ENCODE measurements at regions not wholly inside any gene's neighbourhood (a gene's known extent, or its start where the extent isn't known, plus 50 kb on each side); places are given as distances from the start of the nearest gene placed in this dataset.
"Not testable (repeated sequence)": the region's sequence is repeated elsewhere in the genome, so short reads cannot be mapped to it uniquely, and the experiment has no call there.

DNA sequence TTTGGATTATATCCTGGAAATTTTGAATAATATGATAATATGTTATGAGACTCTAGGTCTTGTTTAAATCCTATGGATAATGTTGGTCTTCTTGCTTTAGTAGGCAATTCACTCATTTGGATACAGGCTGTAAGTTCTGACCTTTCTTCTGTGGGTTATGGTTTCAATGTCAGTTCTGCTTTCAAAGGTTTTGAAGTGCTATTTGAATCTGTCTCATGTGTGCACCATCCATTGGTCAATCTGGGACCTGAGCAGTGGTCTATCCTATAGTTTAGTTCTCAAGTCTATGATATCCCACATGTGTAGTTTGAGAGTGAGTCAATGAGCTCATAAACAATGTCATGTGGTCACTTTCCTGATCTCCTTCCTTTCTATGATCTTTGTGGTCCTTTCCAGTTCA is 94.4 kb downstream of the RMI1 start:
- ChIA-PET POLR2A (ENCODE audit: low non-redundant PET) (no interaction called here), CTCF (no interaction called here)
- BruUV-seq (replicated peaks): no TSS peak

DNA sequence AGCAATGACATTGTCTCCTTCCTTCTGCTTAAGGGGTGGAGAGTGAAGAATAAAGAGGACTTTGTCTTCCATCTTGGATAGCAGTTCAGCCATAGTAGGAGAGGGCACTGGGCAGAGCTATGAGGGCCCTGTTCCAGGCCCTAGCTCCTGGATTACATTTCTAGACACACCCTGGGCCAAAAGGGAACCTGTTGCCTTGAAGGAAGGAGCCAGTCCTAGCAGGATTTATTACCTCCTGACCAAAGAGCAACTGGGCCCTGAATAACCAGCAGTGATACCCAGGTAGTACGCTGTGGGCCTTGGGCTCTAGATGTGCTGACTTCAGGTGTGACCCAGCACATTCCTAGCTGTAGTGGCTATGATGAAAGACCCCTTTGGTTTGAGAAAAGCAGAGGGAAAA is 95.8 kb downstream of the RMI1 start:
- POLR2A ChIA-PET (ENCODE audit: low non-redundant PET): no interaction called here
- no TSS peak for BruUV-seq (replicated peaks)

More for the DNA sequence above, 94.4 kb downstream of the RMI1 start:
- TF ChIP-seq EZH2 (IDR thresholded peaks at IDR 0.05; ENCODE audit: borderline replicate concordance, low read depth, low read length, poor library complexity, severe bottlenecking): no peak
- TF ChIP-seq, protein P1, sequence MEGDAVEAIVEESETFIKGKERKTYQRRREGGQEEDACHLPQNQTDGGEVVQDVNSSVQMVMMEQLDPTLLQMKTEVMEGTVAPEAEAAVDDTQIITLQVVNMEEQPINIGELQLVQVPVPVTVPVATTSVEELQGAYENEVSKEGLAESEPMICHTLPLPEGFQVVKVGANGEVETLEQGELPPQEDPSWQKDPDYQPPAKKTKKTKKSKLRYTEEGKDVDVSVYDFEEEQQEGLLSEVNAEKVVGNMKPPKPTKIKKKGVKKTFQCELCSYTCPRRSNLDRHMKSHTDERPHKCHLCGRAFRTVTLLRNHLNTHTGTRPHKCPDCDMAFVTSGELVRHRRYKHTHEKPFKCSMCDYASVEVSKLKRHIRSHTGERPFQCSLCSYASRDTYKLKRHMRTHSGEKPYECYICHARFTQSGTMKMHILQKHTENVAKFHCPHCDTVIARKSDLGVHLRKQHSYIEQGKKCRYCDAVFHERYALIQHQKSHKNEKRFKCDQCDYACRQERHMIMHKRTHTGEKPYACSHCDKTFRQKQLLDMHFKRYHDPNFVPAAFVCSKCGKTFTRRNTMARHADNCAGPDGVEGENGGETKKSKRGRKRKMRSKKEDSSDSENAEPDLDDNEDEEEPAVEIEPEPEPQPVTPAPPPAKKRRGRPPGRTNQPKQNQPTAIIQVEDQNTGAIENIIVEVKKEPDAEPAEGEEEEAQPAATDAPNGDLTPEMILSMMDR (conservative IDR thresholded peaks at IDR 0.05; ENCODE audit: low read depth, low read length): no peak
- Histone ChIP-seq H3K36me3 (ENCODE audit: insufficient read depth, low read length, poor library complexity, severe bottlenecking) (no peaks in the 10 kb centered on the region), H3K4me3 (ENCODE audit: low read depth, low read length, poor library complexity, severe bottlenecking) (no peak overlapping the region), H3K27me3 (replicated peaks; ENCODE audit: insufficient read depth, low read depth, low read length, poor library complexity) (no peaks in the 10 kb centered on the region), H3K27ac (ENCODE audit: low read depth, low read length, poor library complexity, severe bottlenecking) (no peak overlapping the region), H3K4me1 (ENCODE audit: insufficient read depth, low read length, poor library complexity, severe bottlenecking) (no peaks in the 10 kb centered on the region), H3K9me3 (ENCODE audit: low read depth, low read length, poor library complexity, severe bottlenecking) (no peaks in the 10 kb centered on the region)
- intact Hi-C loops (cut with micrococcal nuclease; ENCODE audit: unreplicated experiment): no loop called here
- DNase-seq (ENCODE audit: low spot score): no peak

DNA sequence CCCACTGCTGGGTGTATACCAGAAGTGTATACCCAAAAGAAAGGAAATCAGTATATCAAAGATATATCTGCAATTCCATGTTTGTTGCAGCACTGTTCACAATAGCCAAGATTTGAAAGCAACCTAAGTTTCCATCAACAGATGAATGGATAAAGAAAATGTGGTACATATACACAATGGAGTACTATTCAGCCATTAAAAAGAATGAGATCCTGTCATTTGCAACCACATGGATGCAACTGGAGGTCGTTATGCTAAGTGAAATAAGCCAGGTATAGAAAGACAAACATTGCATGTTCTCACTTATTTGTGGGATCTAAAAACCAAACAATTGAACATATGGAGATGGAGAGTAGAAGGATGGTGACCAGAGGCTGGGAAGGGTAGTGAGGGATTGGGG is 97.2 kb downstream of the RMI1 start:
- H3K36me3 ChIP-seq (ENCODE audit: insufficient read depth, low read length, poor library complexity, severe bottlenecking); intact Hi-C loops (cut with micrococcal nuclease; ENCODE audit: unreplicated experiment); H3K4me3 ChIP-seq (ENCODE audit: low read depth, low read length, poor library complexity, severe bottlenecking); H3K27me3 ChIP-seq (replicated peaks; ENCODE audit: insufficient read depth, low read depth, low read length, poor library complexity); H3K9me3 ChIP-seq (ENCODE audit: low read depth, low read length, poor library complexity, severe bottlenecking); POLR2A ChIA-PET (ENCODE audit: low non-redundant PET); H3K4me1 ChIP-seq (ENCODE audit: insufficient read depth, low read length, poor library complexity, severe bottlenecking); CTCF ChIA-PET; DNase-seq (ENCODE audit: low spot score); BruUV-seq (replicated peaks); H3K27ac ChIP-seq (ENCODE audit: low read depth, low read length, poor library complexity, severe bottlenecking): not testable (repeated sequence)

More for the DNA sequence above, 95.8 kb downstream of the RMI1 start:
- Histone ChIP-seq H3K36me3 (ENCODE audit: insufficient read depth, low read length, poor library complexity, severe bottlenecking) (no peaks in the 10 kb centered on the region), H3K9me3 (ENCODE audit: low read depth, low read length, poor library complexity, severe bottlenecking) (no peaks in the 10 kb centered on the region), H3K27me3 (replicated peaks; ENCODE audit: insufficient read depth, low read depth, low read length, poor library complexity) (no peaks in the 10 kb centered on the region), H3K4me1 (ENCODE audit: insufficient read depth, low read length, poor library complexity, severe bottlenecking) (no peaks in the 10 kb centered on the region), H3K4me3 (ENCODE audit: low read depth, low read length, poor library complexity, severe bottlenecking) (no peak overlapping the region), H3K27ac (ENCODE audit: low read depth, low read length, poor library complexity, severe bottlenecking) (no peak overlapping the region)
- TF ChIP-seq EZH2 (IDR thresholded peaks at IDR 0.05; ENCODE audit: borderline replicate concordance, low read depth, low read length, poor library complexity, severe bottlenecking): no peak
- TF ChIP-seq, protein P1 (conservative IDR thresholded peaks at IDR 0.05; ENCODE audit: low read depth, low read length): no peak
- CTCF ChIA-PET: no interaction called here
- intact Hi-C loops (cut with micrococcal nuclease; ENCODE audit: unreplicated experiment): no loop called here
- DNase-seq (ENCODE audit: low spot score): no peak

DNA sequence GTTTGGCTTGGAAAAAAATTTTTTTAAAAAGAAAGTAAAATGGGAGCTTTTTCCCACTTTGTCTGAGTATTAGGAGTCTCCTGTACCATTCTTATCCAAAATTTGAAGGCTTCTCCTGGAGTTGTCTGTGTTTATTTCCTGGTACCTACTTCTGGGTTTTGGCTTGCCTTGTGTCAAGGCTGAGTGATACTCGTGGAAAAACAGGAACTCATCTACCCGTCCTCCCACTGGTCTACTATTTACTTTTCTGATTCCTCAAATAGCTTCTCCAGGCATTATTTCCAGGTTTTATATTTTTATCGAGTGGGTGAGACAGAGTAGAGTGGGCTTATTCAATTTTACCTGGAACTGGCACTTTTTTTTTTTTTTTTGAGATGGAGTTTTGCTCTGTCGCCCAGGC is 99.4 kb downstream of the RMI1 start:
- intact Hi-C loops (cut with micrococcal nuclease; ENCODE audit: unreplicated experiment): no loop called here
- no peak for DNase-seq (ENCODE audit: low spot score)
- ChIA-PET CTCF (interaction anchor here (0.7 kb wide), 1 partner anchor 100 kb away, joined by 4 read pairs; no protein-coding TSS in a partner anchor), POLR2A (ENCODE audit: low non-redundant PET) (interaction anchor here (0.6 kb wide), 1 partner anchor 12 kb away, joined by 5 read pairs; no protein-coding TSS in a partner anchor)
- no peak overlapping the region for H3K4me3 ChIP-seq (ENCODE audit: low read depth, low read length, poor library complexity, severe bottlenecking)
- no peaks in the 10 kb centered on the region for H3K9me3 ChIP-seq (ENCODE audit: low read depth, low read length, poor library complexity, severe bottlenecking)
- H3K27me3 ChIP-seq (replicated peaks; ENCODE audit: insufficient read depth, low read depth, low read length, poor library complexity): no peaks in the 10 kb centered on the region
- no peaks in the 10 kb centered on the region for H3K4me1 ChIP-seq (ENCODE audit: insufficient read depth, low read length, poor library complexity, severe bottlenecking)
- no peak for TF ChIP-seq EZH2 (IDR thresholded peaks at IDR 0.05; ENCODE audit: borderline replicate concordance, low read depth, low read length, poor library complexity, severe bottlenecking)
- TF ChIP-seq, protein P1 (conservative IDR thresholded peaks at IDR 0.05; ENCODE audit: low read depth, low read length): no peak
- no peaks in the 10 kb centered on the region for H3K36me3 ChIP-seq (ENCODE audit: insufficient read depth, low read length, poor library complexity, severe bottlenecking)
- no peak overlapping the region for H3K27ac ChIP-seq (ENCODE audit: low read depth, low read length, poor library complexity, severe bottlenecking)
- no TSS peak for BruUV-seq (replicated peaks)
